HepG2 (cell line): ENCODE measurements at regions not wholly inside any gene's neighbourhood (a gene's known extent, or its start where the extent isn't known, plus 50 kb on each side); places are given as distances from the start of the nearest gene placed in this dataset.

ENCODE experiments used
- AKAP8 ChIP-seq: sonication (generic); formaldehyde crosslinking; IDR thresholded peaks from 2 replicates; pipeline ENCODE4 v1.5.1; 2020; ENCODE audit warnings: mild to moderate bottlenecking, missing genetic modification reagents
- ARHGAP35 ChIP-seq: sonication (generic); formaldehyde crosslinking; IDR thresholded peaks from 2 replicates; pipeline ENCODE4 v1.9.0; 2022; ENCODE audit warnings: mild to moderate bottlenecking, inconsistent platforms, moderate library complexity, missing genetic modification reagents, borderline replicate concordance
- ARID5B ChIP-seq: IDR thresholded peaks from 2 replicates; pipeline ENCODE4 v1.4.0; 2020; ENCODE audit warnings: mild to moderate bottlenecking, missing genetic modification reagents
- BORCS8-MEF2B ChIP-seq: sonication (generic); formaldehyde crosslinking; IDR thresholded peaks from 2 replicates; pipeline ENCODE4 v1.8.0; 2022; ENCODE audit warnings: mild to moderate bottlenecking, missing genetic modification reagents
- CHCHD3 ChIP-seq: sonication (generic); formaldehyde crosslinking; IDR thresholded peaks from 2 replicates; pipeline ENCODE4 v1.8.0; 2022; ENCODE audit warnings: mild to moderate bottlenecking, missing genetic modification reagents, moderate library complexity
- CHD4 ChIP-seq: fragments of 200-600 bp; sonication (generic); IDR thresholded peaks from 2 replicates; pipeline ENCODE4 v1.7.0; 2017; ENCODE audit warnings: mild to moderate bottlenecking, low read length, borderline replicate concordance
- DRAP1 ChIP-seq: IDR thresholded peaks from 2 replicates; pipeline ENCODE4 v1.6.1; 2016; ENCODE audit warnings: missing genetic modification reagents, missing compliant biosample characterization
- GATA4 ChIP-seq: sonication (generic); IDR thresholded peaks from 2 replicates; pipeline ENCODE4 v1.6.1; 2016; ENCODE audit warnings: antibody characterized with exemption, low read depth, borderline replicate concordance
- GMEB1 ChIP-seq: sonication (generic); formaldehyde crosslinking; IDR thresholded peaks from 2 replicates; pipeline ENCODE4 v1.5.1; 2020; ENCODE audit warnings: missing genetic modification reagents, mild to moderate bottlenecking, borderline replicate concordance
- GZF1 ChIP-seq: sonication (generic); formaldehyde crosslinking; IDR thresholded peaks from 2 replicates; pipeline ENCODE4 v1.5.1; 2020; ENCODE audit warnings: mild to moderate bottlenecking, missing genetic modification reagents
- KLF12 ChIP-seq: sonication (generic); formaldehyde crosslinking; IDR thresholded peaks from 2 replicates; pipeline ENCODE4 v1.4.0; 2020; ENCODE audit warnings: missing genetic modification reagents, borderline replicate concordance
- NCOA2 ChIP-seq: sonication (generic); formaldehyde crosslinking; IDR thresholded peaks from 2 replicates; pipeline ENCODE4 v1.8.0; 2022; ENCODE audit warnings: inconsistent platforms
- PATZ1 ChIP-seq: sonication (generic); formaldehyde crosslinking; IDR thresholded peaks from 2 replicates; pipeline ENCODE4 v1.4.0; 2020; ENCODE audit warnings: missing genetic modification reagents
- PLSCR1 ChIP-seq: sonication (generic); formaldehyde crosslinking; IDR thresholded peaks from 2 replicates; pipeline ENCODE4 v1.5.0; 2020; ENCODE audit warnings: missing genetic modification reagents, mild to moderate bottlenecking, borderline replicate concordance
- RNF2 ChIP-seq: fragments of 450-650 bp; conservative IDR thresholded peaks from 2 replicates; pipeline ENCODE4 v1.6.1; 2016; ENCODE audit warnings: low read depth
- ZNF180 ChIP-seq: sonication (generic); formaldehyde crosslinking; IDR thresholded peaks from 2 replicates; pipeline ENCODE4 v1.4.0; 2020; ENCODE audit warnings: low read depth, missing genetic modification reagents, borderline replicate concordance
- ZNF563 ChIP-seq: sonication (generic); formaldehyde crosslinking; IDR thresholded peaks from 2 replicates; pipeline ENCODE4 v1.8.0; 2022; ENCODE audit warnings: mild to moderate bottlenecking, moderate library complexity, missing genetic modification reagents
- ZNF567 ChIP-seq: sonication (generic); formaldehyde crosslinking; IDR thresholded peaks from 2 replicates; pipeline ENCODE4 v1.8.1; 2023; ENCODE audit warnings: mild to moderate bottlenecking, missing genetic modification reagents, borderline replicate concordance
- ZNF644 ChIP-seq: IDR thresholded peaks from 2 replicates; pipeline ENCODE4 v1.6.1; 2016; ENCODE audit warnings: low read depth
- ZNF780A ChIP-seq: sonication (generic); formaldehyde crosslinking; IDR thresholded peaks from 2 replicates; pipeline ENCODE4 v1.8.0; 2022; ENCODE audit warnings: mild to moderate bottlenecking, missing genetic modification reagents, moderate library complexity

GRCh38 chr6:3905945-3906845 lies 57.0 kb downstream of the FAM50B start (continued):
- TF ChIP-seq ARID5B (CRISPR knock-in tag) (peak; percentile 97), BORCS8-MEF2B (CRISPR knock-in tag) (no peak; the same call in 1 of the 2 replicates), CHCHD3 (no peak), DRAP1 (CRISPR knock-in tag) (peak; percentile 68), CHD4 (peak; percentile 67; the same call in 1 of the 2 replicates), PLSCR1 (CRISPR knock-in tag) (no peak), ZNF644 (CRISPR knock-in tag) (peak; percentile 84), AKAP8 (CRISPR knock-in tag) (no peak), GZF1 (CRISPR knock-in tag) (no peak), NCOA2 (peak; percentile 90), GMEB1 (CRISPR knock-in tag) (peak; percentile 49; the same call in 1 of the 2 replicates), ZNF567 (peak; percentile 47; the same call in 1 of the 2 replicates), ARHGAP35 (CRISPR knock-in tag) (peak; percentile 62), PATZ1 (CRISPR knock-in tag) (peak; percentile 88), GATA4 (no peak), ZNF780A (CRISPR knock-in tag) (no peak), KLF12 (CRISPR knock-in tag) (peak; percentile 83; the same call in 1 of the 2 replicates), ZNF180 (CRISPR knock-in tag) (0 out of 2 replicates have a peak, but pooled peaks have one; percentile 56), ZNF563 (CRISPR knock-in tag) (peak; percentile 11; the same call in 1 of the 2 replicates), RNF2 (peak; percentile 81)
